Right kidney (tissue), 1 donor: ENCODE measurements at regions not wholly inside any gene's neighbourhood (a gene's known extent, or its start where the extent isn't known, plus 50 kb on each side); places are given as distances from the start of the nearest gene placed in this dataset.

Experiments
- DNase-seq: peaks from one replicate; pipeline ENCODE4 v3.0.0-alpha.2; 2016

- DNase-seq, result no peak
Observed at GRCh38 chr22:44554411-44554810, 56.4 kb upstream of the RTL6 start.

GRCh38 chr22:44550711-44551491 is 52.9 kb upstream of the RTL6 start:
- no peak for DNase-seq

- DNase-seq, result no peak
Observed at GRCh38 chr22:44549701-44550100, 51.7 kb upstream of the RTL6 start.

- DNase-seq, result no peak
Observed at GRCh38 chr22:44548981-44549380, 50.9 kb upstream of the RTL6 start.
